Neuron (in vitro differentiated cells): ENCODE measurements at regions not wholly inside any gene's neighbourhood (a gene's known extent, or its start where the extent isn't known, plus 50 kb on each side); places are given as distances from the start of the nearest gene placed in this dataset.
"Not testable (repeated sequence)": the region's sequence is repeated elsewhere in the genome, so short reads cannot be mapped to it uniquely, and the experiment has no call there.

Experiments used
- H2AFZ ChIP-seq: one replicate; pipeline ENCODE4 v1.6.1; 2013; ENCODE audit warnings: low read depth, mild to moderate bottlenecking, inconsistent platforms, low read length, moderate library complexity
- H3K27me3 ChIP-seq: one replicate; pipeline ENCODE4 v1.6.1; 2013; ENCODE audit warnings: low read length; ENCODE audit not compliant: insufficient read depth
- H3K36me3 ChIP-seq: one replicate; pipeline ENCODE4 v1.6.1; 2013; ENCODE audit warnings: low read length; ENCODE audit not compliant: insufficient read depth
- H3K4me1 ChIP-seq: one replicate; pipeline ENCODE4 v1.6.1; 2013; ENCODE audit warnings: low read length; ENCODE audit not compliant: insufficient read depth
- H3K4me3 ChIP-seq: 2 replicates; pipeline ENCODE4 v1.5.1; 2013; ENCODE audit warnings: mild to moderate bottlenecking, low read length, moderate library complexity
- H3K9me3 ChIP-seq: one replicate; pipeline ENCODE4 v1.6.1; 2013; ENCODE audit warnings: low read length

DNA sequence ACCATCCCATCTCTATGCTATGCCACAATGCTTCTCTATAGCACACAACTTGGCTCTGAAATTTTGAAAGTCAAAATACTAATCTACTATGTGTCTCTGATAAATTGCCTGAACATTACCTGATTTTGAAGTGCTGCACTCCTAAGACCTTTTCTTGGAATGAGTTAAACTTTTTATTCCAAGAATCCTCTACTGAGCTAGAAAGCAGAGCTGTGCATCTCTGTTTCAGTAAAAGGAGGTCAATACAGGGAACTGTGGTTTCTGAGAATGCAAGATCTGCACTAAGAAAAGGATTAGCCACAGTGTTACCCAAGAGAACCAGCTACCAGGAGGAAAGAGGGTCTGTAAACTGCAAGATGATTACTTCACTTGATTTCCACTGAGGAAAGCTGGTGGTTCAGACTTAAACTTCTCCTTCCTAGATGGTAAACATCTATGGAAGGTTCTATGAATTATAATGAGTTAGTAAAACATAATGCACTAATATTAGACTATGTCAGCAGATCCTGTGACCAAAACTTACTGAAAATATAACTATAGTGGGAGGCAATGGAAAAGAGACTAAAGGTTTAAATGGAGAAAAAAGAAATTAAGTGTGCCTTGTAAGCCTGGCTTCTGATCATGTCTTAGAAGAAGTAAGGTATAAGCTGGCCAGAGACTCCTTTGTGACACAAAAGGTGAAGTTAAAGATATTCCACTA lies 588.0 kb upstream of the DEFB115 start:
- not testable (repeated sequence) for H3K4me3 ChIP-seq, H3K36me3 ChIP-seq, H3K4me1 ChIP-seq, H3K9me3 ChIP-seq, H3K27me3 ChIP-seq, H2AFZ ChIP-seq

DNA sequence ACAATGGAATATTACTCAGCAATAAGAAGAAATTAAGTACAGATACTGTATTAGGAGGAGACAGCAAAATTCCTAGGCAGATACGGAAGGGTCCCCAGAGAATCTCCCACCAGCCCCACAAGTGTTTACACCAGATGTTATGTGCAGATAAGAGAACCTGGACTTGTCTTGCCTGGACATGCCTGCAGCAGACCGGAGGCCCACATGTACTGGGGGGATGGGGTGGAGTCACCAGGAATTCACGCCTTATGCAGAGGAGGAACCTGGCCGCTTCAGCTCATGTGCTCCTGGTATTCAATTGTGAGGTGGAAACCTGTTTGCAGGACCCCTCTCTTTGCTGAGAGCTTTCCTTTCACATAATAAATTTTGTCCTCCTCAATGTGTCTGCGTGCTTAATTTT lies 586.3 kb upstream of the DEFB115 start:
- H3K9me3 ChIP-seq, H3K36me3 ChIP-seq, H3K4me1 ChIP-seq, H3K27me3 ChIP-seq, H3K4me3 ChIP-seq, H2AFZ ChIP-seq: not testable (repeated sequence)

DNA sequence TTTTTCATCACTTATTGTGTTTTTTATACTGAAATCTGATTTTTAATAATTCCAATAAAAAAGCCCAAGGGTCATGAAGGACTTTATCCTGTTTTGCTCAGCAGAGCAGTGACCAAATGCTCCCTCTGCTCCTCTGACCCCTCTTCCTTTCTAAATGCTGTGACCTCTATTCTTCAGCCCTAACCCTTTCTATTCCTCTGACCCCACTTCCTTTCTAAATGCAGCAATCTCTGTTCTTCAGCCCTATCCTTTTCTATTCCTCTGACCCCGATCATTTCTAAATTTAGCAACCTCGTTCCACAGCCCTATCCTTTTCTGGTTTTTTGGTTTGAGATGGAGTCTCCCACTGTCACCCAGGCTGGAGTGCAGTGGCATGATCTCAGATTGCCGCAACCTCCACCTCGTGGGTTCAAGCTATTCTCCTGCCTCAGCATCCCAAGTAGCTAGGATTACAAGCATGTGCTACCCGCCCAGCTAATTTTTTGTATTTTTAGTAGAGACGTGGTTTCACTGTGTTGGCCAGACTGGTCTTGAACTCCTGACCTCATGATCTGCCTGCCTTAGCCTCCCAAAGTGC lies 581.4 kb upstream of the DEFB115 start:
- not testable (repeated sequence) for H3K27me3 ChIP-seq, H3K36me3 ChIP-seq, H2AFZ ChIP-seq, H3K9me3 ChIP-seq, H3K4me1 ChIP-seq, H3K4me3 ChIP-seq

- H3K36me3 ChIP-seq, H3K9me3 ChIP-seq, H3K4me1 ChIP-seq, H3K4me3 ChIP-seq, H2AFZ ChIP-seq, H3K27me3 ChIP-seq: not testable (repeated sequence)
These were observed 575.2 kb upstream of the DEFB115 start for GRCh38 chr20:30682236-30682635.

- not testable (repeated sequence) for H2AFZ ChIP-seq
These were observed 544.6 kb upstream of the DEFB115 start for GRCh38 chr20:30712861-30713260.

DNA sequence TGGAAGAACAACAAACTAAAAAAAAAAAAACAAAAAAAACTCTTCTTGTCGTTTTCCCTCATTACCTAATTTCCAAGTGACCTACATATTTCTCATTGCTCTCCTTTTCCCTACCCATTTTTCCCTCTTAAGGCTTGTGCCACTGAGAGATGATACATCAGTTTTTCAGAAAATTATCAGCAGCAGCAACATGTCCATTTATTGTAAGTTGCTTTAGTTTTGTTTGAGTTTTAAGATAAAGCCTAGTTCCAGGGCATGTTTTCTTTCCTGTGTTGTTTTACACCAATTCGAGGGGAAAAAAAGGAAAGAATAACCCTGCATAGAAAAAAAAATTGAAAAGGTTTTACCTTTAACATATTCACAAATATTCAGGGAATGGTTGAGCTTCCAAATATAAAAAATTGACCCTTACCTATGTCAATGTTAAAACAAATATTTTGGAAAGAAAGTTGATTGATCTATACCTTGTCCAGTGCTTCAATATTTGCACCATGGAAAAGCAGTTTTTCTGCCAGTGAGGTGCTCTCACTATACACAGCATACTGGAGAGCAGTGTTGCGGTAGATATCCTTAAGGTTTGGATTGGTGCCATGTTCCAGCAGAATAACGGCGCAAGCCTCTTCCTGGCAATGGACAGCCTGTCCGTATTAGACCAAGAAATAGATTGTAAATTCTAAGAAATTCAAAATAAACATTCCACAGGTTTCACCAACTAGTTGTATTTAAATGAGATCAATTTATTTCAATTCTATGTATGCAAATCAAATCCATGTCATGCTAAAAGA lies 537.9 kb upstream of the DEFB115 start:
- H3K4me1 ChIP-seq, H3K27me3 ChIP-seq, H2AFZ ChIP-seq, H3K9me3 ChIP-seq, H3K4me3 ChIP-seq, H3K36me3 ChIP-seq: not testable (repeated sequence)

More at GRCh38 chr20:30712861-30713260, 544.6 kb upstream of the DEFB115 start:
- H3K9me3 ChIP-seq, H3K4me1 ChIP-seq, H3K36me3 ChIP-seq, H3K27me3 ChIP-seq, H3K4me3 ChIP-seq: not testable (repeated sequence)

DNA sequence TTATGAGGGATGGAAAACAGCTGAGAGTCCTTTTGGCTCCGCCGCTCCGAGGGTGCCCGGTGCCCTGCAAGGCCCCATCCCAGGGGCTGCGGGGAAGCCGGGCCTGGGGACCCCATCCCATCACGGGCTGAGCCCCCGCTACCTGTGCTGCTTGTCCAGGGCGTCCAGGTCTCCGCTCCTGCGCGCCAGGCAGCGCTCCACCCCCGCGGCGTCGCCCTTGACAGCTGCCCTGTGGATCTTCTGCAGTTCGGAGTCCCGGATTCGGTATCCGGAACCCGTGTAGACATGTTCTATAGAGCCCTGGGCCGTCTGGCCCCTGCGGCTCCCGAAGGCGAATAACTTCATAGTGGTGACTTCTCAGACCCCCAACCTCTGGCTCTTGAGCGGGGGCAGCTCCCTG lies 534.0 kb upstream of the DEFB115 start:
- not testable (repeated sequence) for H2AFZ ChIP-seq, H3K27me3 ChIP-seq, H3K9me3 ChIP-seq, H3K4me3 ChIP-seq, H3K36me3 ChIP-seq, H3K4me1 ChIP-seq

DNA sequence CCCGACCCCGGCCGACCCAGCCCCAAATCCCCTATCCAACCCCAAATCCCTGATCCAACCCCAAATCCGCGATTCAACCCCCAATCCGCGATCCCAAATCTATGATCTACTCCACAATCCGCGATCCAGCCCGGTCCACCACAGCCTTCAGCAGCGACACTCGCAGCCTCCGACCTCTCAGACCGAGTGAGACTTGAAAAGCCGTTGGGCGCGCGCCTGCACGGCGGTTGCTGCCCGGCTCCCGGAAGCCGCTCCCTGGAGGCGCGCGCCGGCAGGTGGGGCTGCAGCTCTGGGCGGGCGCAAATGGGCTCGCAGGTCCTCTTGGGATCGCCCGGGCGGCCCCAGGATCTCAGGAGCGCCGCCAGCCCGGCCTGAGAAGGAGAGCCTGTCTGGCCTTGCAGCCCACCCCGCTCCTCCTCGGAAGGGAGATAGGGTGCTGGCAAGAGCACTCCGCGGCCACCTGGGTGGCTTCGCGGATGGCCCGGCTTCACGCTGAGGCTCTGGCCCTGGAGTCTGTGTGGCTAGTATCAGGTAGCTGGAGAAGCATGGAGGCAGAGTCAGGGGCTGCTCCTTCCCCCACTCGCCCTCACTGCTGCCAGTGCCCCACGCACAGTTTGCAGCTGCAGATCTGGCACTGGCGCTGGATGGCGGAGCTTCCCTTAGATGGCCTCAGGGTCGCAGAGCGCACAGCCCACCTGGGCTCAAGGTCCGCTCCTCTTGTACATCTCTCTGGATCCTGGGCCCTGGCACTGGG lies 533.4 kb upstream of the DEFB115 start:
- not testable (repeated sequence) for H3K4me1 ChIP-seq, H2AFZ ChIP-seq, H3K9me3 ChIP-seq, H3K27me3 ChIP-seq, H3K4me3 ChIP-seq, H3K36me3 ChIP-seq

GRCh38 chr20:30724688-30725074 lies 532.8 kb upstream of the DEFB115 start:
- not testable (repeated sequence) for H2AFZ ChIP-seq, H3K4me1 ChIP-seq, H3K36me3 ChIP-seq

GRCh38 chr20:30725188-30725587 lies 532.3 kb upstream of the DEFB115 start:
- H3K4me3 ChIP-seq, H3K36me3 ChIP-seq, H3K27me3 ChIP-seq, H3K9me3 ChIP-seq, H3K4me1 ChIP-seq, H2AFZ ChIP-seq: not testable (repeated sequence)

More at GRCh38 chr20:30724688-30725074, 532.8 kb upstream of the DEFB115 start:
- not testable (repeated sequence) for H3K27me3 ChIP-seq, H3K4me3 ChIP-seq, H3K9me3 ChIP-seq

DNA sequence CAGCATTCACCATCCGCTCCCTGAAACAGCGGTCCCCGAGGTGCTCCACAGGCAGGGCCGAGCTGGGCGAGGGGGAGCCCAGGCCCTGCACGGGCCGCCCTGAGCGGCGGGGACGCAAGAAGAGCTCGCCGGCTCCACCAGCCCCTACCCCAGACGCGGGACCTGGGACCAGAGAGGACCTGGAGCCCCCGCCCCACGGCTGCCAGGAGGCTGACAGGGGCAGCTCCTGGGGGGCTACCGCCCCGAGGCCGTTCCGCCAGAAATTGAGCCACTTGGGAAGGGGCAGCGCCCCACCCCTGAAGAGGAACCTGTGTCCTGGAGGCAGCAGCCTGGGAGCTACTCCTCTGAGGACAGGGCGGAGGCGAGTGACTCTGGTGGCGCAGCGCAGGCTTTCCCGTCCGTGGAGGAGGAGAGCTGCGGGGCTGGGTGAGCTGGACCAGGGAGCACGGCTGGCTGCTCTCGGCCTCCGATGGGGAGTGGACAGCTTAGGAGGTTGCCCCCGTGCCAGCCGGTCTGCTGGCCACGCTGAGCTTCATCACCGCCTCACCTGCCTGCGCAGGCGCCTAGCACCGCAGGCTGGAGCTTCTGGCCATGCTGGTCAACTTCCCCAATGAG lies 529.1 kb upstream of the DEFB115 start:
- H2AFZ ChIP-seq, H3K36me3 ChIP-seq, H3K9me3 ChIP-seq, H3K4me1 ChIP-seq, H3K27me3 ChIP-seq, H3K4me3 ChIP-seq: not testable (repeated sequence)
